WTC11 (cell line): ENCODE measurements at regions not wholly inside any gene's neighbourhood (a gene's known extent, or its start where the extent isn't known, plus 50 kb on each side); places are given as distances from the start of the nearest gene placed in this dataset.

Experiments used
- ATAC-seq: fragments of 200-7000 bp; cut with Tn5 transposase; 2 replicates; pipeline ENCODE4 v1.10.0; 2021; ENCODE audit warnings: mild to moderate bottlenecking, moderate library complexity
- CTCF ChIA-PET: fragments of 300-600 bp; sonication (Branson Sonifier 250); formaldehyde crosslinking; loops from one replicate; lab custom pipeline; 2021; ENCODE audit warnings: antibody characterized with exemption; lab: Charles Lee
- POLR2A ChIA-PET: fragments of 350-600 bp; sonication (Branson Sonifier 250); formaldehyde crosslinking; loops from one replicate; lab custom pipeline; 2021; ENCODE audit warnings: antibody characterized with exemption; lab: Charles Lee
- DNase-seq: peaks from one replicate; pipeline ENCODE4 v3.0.0; 2021; ENCODE audit warnings: low spot score
- H3K27ac Mint-ChIP-seq: 2 replicates; pipeline ENCODE4 v1.8.0; 2021; ENCODE audit warnings: mixed read lengths
- H3K27me3 Mint-ChIP-seq: 2 replicates; pipeline ENCODE4 v1.8.0; 2021; ENCODE audit warnings: low read depth, mild to moderate bottlenecking, moderate library complexity, mixed read lengths
- H3K36me3 Mint-ChIP-seq: 2 replicates; pipeline ENCODE4 v1.8.0; 2021; ENCODE audit warnings: mixed read lengths
- H3K4me1 Mint-ChIP-seq: 2 replicates; pipeline ENCODE4 v1.8.0; 2022; ENCODE audit warnings: mixed read lengths
- H3K4me3 Mint-ChIP-seq: 2 replicates; pipeline ENCODE4 v1.8.0; 2021; ENCODE audit warnings: mild to moderate bottlenecking, moderate library complexity, mixed read lengths
- H3K9me3 Mint-ChIP-seq: 2 replicates; pipeline ENCODE4 v1.8.0; 2021; ENCODE audit warnings: mixed read lengths
- AR ChIP-seq: fragments of 250-450 bp; sonication (Bioruptor Pico); IDR thresholded peaks from 2 replicates; pipeline ENCODE4 v1.9.0; 2021; ENCODE audit warnings: mild to moderate bottlenecking
- ARID4B ChIP-seq: sonication (generic); formaldehyde crosslinking; IDR thresholded peaks from 2 replicates; pipeline ENCODE4 v1.8.0; 2023; ENCODE audit warnings: missing genetic modification reagents, mild to moderate bottlenecking, borderline replicate concordance
- CREM ChIP-seq: sonication (generic); formaldehyde crosslinking; IDR thresholded peaks from 2 replicates; pipeline ENCODE4 v1.8.1; 2022; ENCODE audit warnings: mild to moderate bottlenecking, missing genetic modification reagents, moderate library complexity
- E2F1 ChIP-seq: sonication (generic); formaldehyde crosslinking; IDR thresholded peaks from 2 replicates; pipeline ENCODE4 v1.8.0; 2022; ENCODE audit warnings: mild to moderate bottlenecking, missing genetic modification reagents
- ETV6 ChIP-seq: sonication (generic); formaldehyde crosslinking; IDR thresholded peaks from 2 replicates; pipeline ENCODE4 v1.8.1; 2022; ENCODE audit warnings: mild to moderate bottlenecking, missing genetic modification reagents
- FOXP4 ChIP-seq: sonication (generic); formaldehyde crosslinking; IDR thresholded peaks from 2 replicates; pipeline ENCODE4 v1.8.0; 2022; ENCODE audit warnings: mild to moderate bottlenecking, missing genetic modification reagents
- GTF2I ChIP-seq: fragments of 250-450 bp; sonication (Bioruptor Pico); conservative IDR thresholded peaks from 2 replicates; pipeline ENCODE4 v1.4.0; 2021; ENCODE audit warnings: mild to moderate bottlenecking
- MAX ChIP-seq: sonication (generic); formaldehyde crosslinking; IDR thresholded peaks from 2 replicates; pipeline ENCODE4 v1.8.0; 2022; ENCODE audit warnings: mild to moderate bottlenecking, missing genetic modification reagents
- MLX ChIP-seq: sonication (generic); formaldehyde crosslinking; IDR thresholded peaks from 2 replicates; pipeline ENCODE4 v1.8.1; 2023; ENCODE audit warnings: mild to moderate bottlenecking, missing genetic modification reagents, moderate library complexity
- OVOL2 ChIP-seq: fragments of 250-450 bp; sonication (Bioruptor Pico); IDR thresholded peaks from 2 replicates; pipeline ENCODE4 v1.9.0; 2021; ENCODE audit warnings: mild to moderate bottlenecking, borderline replicate concordance
- ZBTB43 ChIP-seq: sonication (generic); formaldehyde crosslinking; IDR thresholded peaks from 2 replicates; pipeline ENCODE4 v1.8.1; 2023; ENCODE audit warnings: mild to moderate bottlenecking, missing genetic modification reagents
- ZNF512 ChIP-seq: sonication (generic); formaldehyde crosslinking; IDR thresholded peaks from 2 replicates; pipeline ENCODE4 v1.8.1; 2022; ENCODE audit warnings: missing genetic modification reagents, borderline replicate concordance

- peaks cover 5% of the 10 kb centered on the region; the same call in 1 of the 2 replicates for H3K36me3 Mint-ChIP-seq
- CTCF ChIA-PET: no interaction called here
Measured at GRCh38 chr6:19949155-19949554, 112.0 kb downstream of the ID4 start.

GRCh38 chr6:19964115-19964514, 126.9 kb downstream of the ID4 start:
- Mint-ChIP-seq H3K27ac (no peak overlapping the region), H3K4me1 (no peaks in the 10 kb centered on the region), H3K36me3 (no peaks in the 10 kb centered on the region), H3K4me3 (no peak overlapping the region), H3K27me3 (no peaks in the 10 kb centered on the region; the same call in 1 of the 2 replicates), H3K9me3 (peaks cover 14% of the 10 kb centered on the region)
- POLR2A ChIA-PET: no interaction called here
- CTCF ChIA-PET: no interaction called here
- no peak for DNase-seq
- no peak for ATAC-seq
- TF ChIP-seq ZBTB43 (CRISPR knock-in tag) (no peak), MLX (CRISPR knock-in tag) (no peak), FOXP4 (CRISPR knock-in tag) (no peak), AR (CRISPR knock-in tag) (no peak)

More at GRCh38 chr6:19949155-19949554, 112.0 kb downstream of the ID4 start:
- no peaks in the 10 kb centered on the region for H3K27me3 Mint-ChIP-seq
- H3K9me3 Mint-ChIP-seq: peaks cover 46% of the 10 kb centered on the region
- DNase-seq: no peak
- H3K4me3 Mint-ChIP-seq: no peak overlapping the region
- no peak overlapping the region for H3K27ac Mint-ChIP-seq
- POLR2A ChIA-PET: no interaction called here
- ATAC-seq: no peak
- TF ChIP-seq MAX (no peak), ARID4B (CRISPR knock-in tag) (no peak), E2F1 (CRISPR knock-in tag) (no peak), CREM (CRISPR knock-in tag) (no peak), ETV6 (CRISPR knock-in tag) (no peak), ZNF512 (no peak), GTF2I (CRISPR knock-in tag) (no peak), OVOL2 (CRISPR knock-in tag) (no peak)
- H3K4me1 Mint-ChIP-seq: no peaks in the 10 kb centered on the region
